BE2C (cell line): ENCODE measurements at regions not wholly inside any gene's neighbourhood (a gene's known extent, or its start where the extent isn't known, plus 50 kb on each side); places are given as distances from the start of the nearest gene placed in this dataset.
"Not testable (repeated sequence)": the region's sequence is repeated elsewhere in the genome, so short reads cannot be mapped to it uniquely, and the experiment has no call there.

Experiments used
- DNase-seq: peaks from one replicate; pipeline ENCODE4 v3.0.0-alpha.2; 2020
- H3K27me3 ChIP-seq: fragments of 250-450 bp; sonication (Bioruptor Pico); 2 replicates; pipeline ENCODE4 v1.5.1; 2020; ENCODE audit warnings: mild to moderate bottlenecking
- H3K36me3 ChIP-seq: fragments of 250-450 bp; sonication (Bioruptor Pico); 2 replicates; pipeline ENCODE4 v1.5.1; 2020; ENCODE audit warnings: mild to moderate bottlenecking
- H3K4me1 ChIP-seq: fragments of 250-450 bp; sonication (Bioruptor Pico); 2 replicates; pipeline ENCODE4 v1.5.1; 2020
- H3K4me3 ChIP-seq: 2 replicates; pipeline ENCODE4 v1.5.1; 2011; ENCODE audit warnings: low read depth, low read length
- H3K9me3 ChIP-seq: fragments of 250-450 bp; sonication (Bioruptor Pico); 2 replicates; pipeline ENCODE4 v1.5.1; 2020
- CTCF ChIP-seq: IDR thresholded peaks from 2 replicates; pipeline ENCODE4 v1.5.1; 2012; ENCODE audit warnings: mild to moderate bottlenecking, low read depth, low read length

GRCh38 chr5:56735849-56736641 is 79.3 kb upstream of the MAP3K1 start:
- Histone ChIP-seq H3K9me3 (no peaks in the 10 kb centered on the region), H3K4me1 (peaks cover 8% of the 10 kb centered on the region)
- DNase-seq = no peak

GRCh38 chr5:56734091-56734694 is 81.2 kb upstream of the MAP3K1 start:
- Histone ChIP-seq H3K4me1 (peaks cover 8% of the 10 kb centered on the region), H3K27me3 (no peaks in the 10 kb centered on the region), H3K9me3 (no peaks in the 10 kb centered on the region), H3K36me3 (no peaks in the 10 kb centered on the region), H3K4me3 (no peak overlapping the region)
- no peak for TF ChIP-seq CTCF
- DNase-seq = no peak

More at GRCh38 chr5:56735849-56736641, 79.3 kb upstream of the MAP3K1 start:
- Histone ChIP-seq H3K36me3 (no peaks in the 10 kb centered on the region), H3K27me3 (no peaks in the 10 kb centered on the region), H3K4me3 (no peak overlapping the region)
- no peak for TF ChIP-seq CTCF

GRCh38 chr5:56733580-56733979 is 81.8 kb upstream of the MAP3K1 start:
- TF ChIP-seq CTCF = no peak
- no peak for DNase-seq
- no peaks in the 10 kb centered on the region for H3K36me3 ChIP-seq
- no peaks in the 10 kb centered on the region for H3K9me3 ChIP-seq
- H3K27me3 ChIP-seq = no peaks in the 10 kb centered on the region
- peaks cover 8% of the 10 kb centered on the region for H3K4me1 ChIP-seq
- H3K4me3 ChIP-seq = no peak overlapping the region

- H3K4me3 ChIP-seq = no peak overlapping the region
- TF ChIP-seq CTCF = no peak
- no peaks in the 10 kb centered on the region for H3K36me3 ChIP-seq
- H3K9me3 ChIP-seq = no peaks in the 10 kb centered on the region
- H3K27me3 ChIP-seq = no peaks in the 10 kb centered on the region
- peaks cover 5% of the 10 kb centered on the region for H3K4me1 ChIP-seq
- DNase-seq = no peak
These were observed 83.2 kb upstream of the MAP3K1 start for GRCh38 chr5:56732121-56732520.

GRCh38 chr5:56731473-56731872 is 83.9 kb upstream of the MAP3K1 start:
- H3K9me3 ChIP-seq, H3K4me1 ChIP-seq, H3K4me3 ChIP-seq, H3K27me3 ChIP-seq, H3K36me3 ChIP-seq, DNase-seq: not testable (repeated sequence)

GRCh38 chr5:56729488-56729887 is 85.9 kb upstream of the MAP3K1 start:
- no peaks in the 10 kb centered on the region for H3K9me3 ChIP-seq
- no peaks in the 10 kb centered on the region for H3K36me3 ChIP-seq
- H3K4me3 ChIP-seq = no peak overlapping the region
- TF ChIP-seq CTCF = no peak
- no peaks in the 10 kb centered on the region for H3K4me1 ChIP-seq
- no peak for DNase-seq
- H3K27me3 ChIP-seq = no peaks in the 10 kb centered on the region
